BLaER1 treated with 17β-estradiol and CSF1 and Interleukin-3, amounts not matched to agents 10 nM and 100 nM (cell line): ENCODE measurements at regions not wholly inside any gene's neighbourhood (a gene's known extent, or its start where the extent isn't known, plus 50 kb on each side); places are given as distances from the start of the nearest gene placed in this dataset.

Source experiments
- H3K27ac ChIP-seq, 11 experiments: shearing (Covaris generic); formaldehyde crosslinking; 2 replicates each; pipeline ENCODE4 v1.8.1; 2022
- H3K27me3 ChIP-seq, 11 experiments: shearing (Covaris generic); formaldehyde crosslinking; 2 replicates each; pipeline ENCODE4 v1.8.1; 2022
- H3K36me3 ChIP-seq, 11 experiments: shearing (Covaris generic); formaldehyde crosslinking; 2 replicates each; pipeline ENCODE4 v1.8.1; 2022
- H3K4me1 ChIP-seq, 10 experiments: shearing (Covaris generic); formaldehyde crosslinking; 2 replicates each; pipeline ENCODE4 v1.8.1; 2022
- H3K4me2 ChIP-seq, 11 experiments: shearing (Covaris generic); formaldehyde crosslinking; 2 replicates each; pipeline ENCODE4 v1.8.1; 2022
- H3K4me3 ChIP-seq, 10 experiments: shearing (Covaris generic); formaldehyde crosslinking; 2 replicates each; pipeline ENCODE4 v1.8.1; 2022
- H3K9ac ChIP-seq, 11 experiments: shearing (Covaris generic); formaldehyde crosslinking; 2 replicates each; pipeline ENCODE4 v1.8.1; 2022
- H3K9me3 ChIP-seq, 11 experiments: shearing (Covaris generic); formaldehyde crosslinking; replicated peaks in 1 of 11; 2 replicates each; pipeline ENCODE4 v1.8.1; 2022
- H4K20me1 ChIP-seq, 11 experiments: shearing (Covaris generic); formaldehyde crosslinking; 2 replicates each; pipeline ENCODE4 v1.8.1; 2022
- Cebpa-rat ChIP-seq, 11 experiments: shearing (Covaris generic); IDR thresholded peaks; 2 replicates each; pipeline ENCODE4 v1.8.1; 2022

- peaks cover 0 to 68% (median 43%) of the 10 kb centered on the region in 10 experiments; a peak in 16 of 20 replicates for H3K4me1 ChIP-seq
- H3K36me3 ChIP-seq, result no peaks in the 10 kb centered on the region
- no peaks in the 10 kb centered on the region for H4K20me1 ChIP-seq
- peak overlapping the region in 8 of 11 experiments; percentile 14 to 64 (median 46); a peak in 12 of 22 replicates for H3K27ac ChIP-seq
- H3K4me3 ChIP-seq, result no peak overlapping the region
- peak overlapping the region in 4 of 11 experiments; percentile 23 to 44 (median 30); a peak in 3 of 22 replicates for H3K9ac ChIP-seq
- H3K4me2 ChIP-seq, result peak overlapping the region in 10 of 11 experiments; percentile 18 to 85 (median 62); a peak in 19 of 22 replicates
- H3K27me3 ChIP-seq, result peaks cover 0 to 21% (median 9%) of the 10 kb centered on the region in 11 experiments; a peak in 9 of 22 replicates
- H3K9me3 ChIP-seq, result no peaks in the 10 kb centered on the region
- no peak for TF ChIP-seq Cebpa-rat (IDR thresholded peaks at IDR 0.05)
Observed at GRCh38 chr14:22391908-22392565, 197.0 kb downstream of the DAD1 start.

GRCh38 chr14:22390824-22391461, 198.1 kb downstream of the DAD1 start:
- Histone ChIP-seq H3K4me3 (no peak overlapping the region), H3K36me3 (no peaks in the 10 kb centered on the region), H4K20me1 (no peaks in the 10 kb centered on the region), H3K9ac (no peak overlapping the region; a peak in 1 of 22 replicates), H3K4me1 (peaks cover 0 to 73% (median 43%) of the 10 kb centered on the region in 10 experiments; a peak in 16 of 20 replicates), H3K27me3 (peaks cover 0 to 25% (median 9%) of the 10 kb centered on the region in 11 experiments; a peak in 9 of 22 replicates), H3K27ac (no peak overlapping the region), H3K9me3 (no peaks in the 10 kb centered on the region), H3K4me2 (peak overlapping the region in 5 of 11 experiments; percentile 6 to 85 (median 64); a peak in 7 of 22 replicates)
- TF ChIP-seq Cebpa-rat (IDR thresholded peaks at IDR 0.05), result no peak

GRCh38 chr14:22390195-22390594, 198.8 kb downstream of the DAD1 start:
- Histone ChIP-seq H3K4me1 (peaks cover 0 to 80% (median 45%) of the 10 kb centered on the region in 10 experiments; a peak in 16 of 20 replicates), H4K20me1 (no peaks in the 10 kb centered on the region), H3K9me3 (no peaks in the 10 kb centered on the region), H3K27ac (no peak overlapping the region), H3K9ac (no peak overlapping the region), H3K36me3 (no peaks in the 10 kb centered on the region), H3K4me2 (peak overlapping the region in 4 of 11 experiments; percentile 15 to 85 (median 82); a peak in 5 of 22 replicates), H3K4me3 (no peak overlapping the region), H3K27me3 (peaks cover 0 to 25% (median 9%) of the 10 kb centered on the region in 11 experiments; a peak in 9 of 22 replicates)
- TF ChIP-seq Cebpa-rat (IDR thresholded peaks at IDR 0.05), result no peak

GRCh38 chr14:22388669-22389595, 200.1 kb downstream of the DAD1 start:
- Histone ChIP-seq H3K27ac (no peak overlapping the region), H3K4me2 (peak overlapping the region in 8 of 11 experiments; percentile 62 to 85 (median 80); a peak in 15 of 22 replicates), H3K4me3 (no peak overlapping the region), H3K9ac (no peak overlapping the region), H3K27me3 (peaks cover 0 to 25% (median 9%) of the 10 kb centered on the region in 11 experiments; a peak in 9 of 22 replicates), H4K20me1 (no peaks in the 10 kb centered on the region), H3K4me1 (peaks cover 0 to 85% (median 45%) of the 10 kb centered on the region in 10 experiments; a peak in 16 of 20 replicates), H3K9me3 (no peaks in the 10 kb centered on the region), H3K36me3 (no peaks in the 10 kb centered on the region)
- TF ChIP-seq Cebpa-rat (IDR thresholded peaks at IDR 0.05), result no peak

GRCh38 chr14:22387776-22388241, 201.2 kb downstream of the DAD1 start:
- Histone ChIP-seq H3K9me3 (no peaks in the 10 kb centered on the region), H4K20me1 (no peaks in the 10 kb centered on the region), H3K9ac (peak overlapping the region in 6 of 11 experiments; percentile 40 to 55 (median 50); a peak in 9 of 22 replicates), H3K27me3 (peaks cover 0 to 25% (median 9%) of the 10 kb centered on the region in 11 experiments; a peak in 9 of 22 replicates), H3K4me2 (peak overlapping the region; percentile 54 to 85 (median 78)), H3K4me1 (peaks cover 0 to 75% (median 37%) of the 10 kb centered on the region in 10 experiments; a peak in 16 of 20 replicates), H3K36me3 (no peaks in the 10 kb centered on the region), H3K27ac (peak overlapping the region in 5 of 11 experiments; percentile 21 to 44 (median 29); a peak in 7 of 22 replicates), H3K4me3 (peak overlapping the region in 5 of 10 experiments; percentile 15 to 47 (median 28); a peak in 4 of 20 replicates)
- TF ChIP-seq Cebpa-rat (IDR thresholded peaks at IDR 0.05), result no peak

GRCh38 chr14:22386924-22387775, 201.9 kb downstream of the DAD1 start:
- Histone ChIP-seq H3K9ac (peak overlapping the region in 6 of 11 experiments; percentile 40 to 55 (median 50); a peak in 6 of 22 replicates), H3K4me2 (peak overlapping the region; percentile 54 to 85 (median 78)), H3K27me3 (peaks cover 0 to 25% (median 9%) of the 10 kb centered on the region in 11 experiments; a peak in 9 of 22 replicates), H3K27ac (peak overlapping the region in 4 of 11 experiments; percentile 28 to 44 (median 35); a peak in 3 of 22 replicates), H3K4me1 (peaks cover 0 to 68% (median 30%) of the 10 kb centered on the region in 10 experiments; a peak in 16 of 20 replicates), H3K4me3 (peak overlapping the region in 5 of 10 experiments; percentile 15 to 47 (median 28); a peak in 3 of 20 replicates), H3K9me3 (no peaks in the 10 kb centered on the region), H3K36me3 (no peaks in the 10 kb centered on the region), H4K20me1 (no peaks in the 10 kb centered on the region)
- no peak for TF ChIP-seq Cebpa-rat (IDR thresholded peaks at IDR 0.05)

GRCh38 chr14:22384974-22385526, 204.0 kb downstream of the DAD1 start:
- Histone ChIP-seq H4K20me1 (no peaks in the 10 kb centered on the region), H3K4me2 (peak overlapping the region in 5 of 11 experiments; percentile 11 to 48 (median 25); a peak in 5 of 22 replicates), H3K27ac (no peak overlapping the region), H3K9ac (no peak overlapping the region), H3K4me3 (no peak overlapping the region), H3K36me3 (no peaks in the 10 kb centered on the region), H3K27me3 (peaks cover 0 to 17% (median 6%) of the 10 kb centered on the region in 11 experiments; a peak in 9 of 22 replicates), H3K4me1 (peaks cover 0 to 47% (median 24%) of the 10 kb centered on the region in 10 experiments; a peak in 16 of 20 replicates), H3K9me3 (no peaks in the 10 kb centered on the region)
- TF ChIP-seq Cebpa-rat (IDR thresholded peaks at IDR 0.05), result no peak
